Large intestine (tissue), 3 donors: ENCODE measurements at regions not wholly inside any gene's neighbourhood (a gene's known extent, or its start where the extent isn't known, plus 50 kb on each side); places are given as distances from the start of the nearest gene placed in this dataset.
"Not testable (repeated sequence)": the region's sequence is repeated elsewhere in the genome, so short reads cannot be mapped to it uniquely, and the experiment has no call there.

Experiments
- DNase-seq, 2 donors: peaks; one replicate each; pipeline versions ENCODE4 v3.0.0 to v3.0.0-alpha.2; 2013
- H3K27ac ChIP-seq: one replicate; pipeline ENCODE4 v1.5.1; 2013; ENCODE audit warnings: low read length
- H3K27me3 ChIP-seq: 2 replicates; pipeline ENCODE4 v1.6.1; 2013; ENCODE audit warnings: low read length; ENCODE audit not compliant: control insufficient read depth, insufficient read depth
- H3K36me3 ChIP-seq: 2 replicates; pipeline ENCODE4 v1.6.1; 2013; ENCODE audit warnings: low read length; ENCODE audit not compliant: control insufficient read depth, insufficient read depth
- H3K4me1 ChIP-seq: one replicate; pipeline ENCODE4 v1.6.1; 2013; ENCODE audit warnings: low read length; ENCODE audit not compliant: control insufficient read depth, insufficient read depth
- H3K4me3 ChIP-seq: one replicate; pipeline ENCODE4 v1.5.1; 2013; ENCODE audit warnings: low read length
- H3K9me3 ChIP-seq: one replicate; pipeline ENCODE4 v1.6.1; 2013; ENCODE audit warnings: mild to moderate bottlenecking, low read depth, low read length, moderate library complexity; ENCODE audit not compliant: control insufficient read depth
- WGBS: methylation state at CpG from one replicate; pipeline ENCODE4 v1.1.5; 2013; ENCODE audit warnings: low lambda C conversion rate; ENCODE audit not compliant: insufficient coverage; 5-methylcytosine and 5-hydroxymethylcytosine counted together

DNA sequence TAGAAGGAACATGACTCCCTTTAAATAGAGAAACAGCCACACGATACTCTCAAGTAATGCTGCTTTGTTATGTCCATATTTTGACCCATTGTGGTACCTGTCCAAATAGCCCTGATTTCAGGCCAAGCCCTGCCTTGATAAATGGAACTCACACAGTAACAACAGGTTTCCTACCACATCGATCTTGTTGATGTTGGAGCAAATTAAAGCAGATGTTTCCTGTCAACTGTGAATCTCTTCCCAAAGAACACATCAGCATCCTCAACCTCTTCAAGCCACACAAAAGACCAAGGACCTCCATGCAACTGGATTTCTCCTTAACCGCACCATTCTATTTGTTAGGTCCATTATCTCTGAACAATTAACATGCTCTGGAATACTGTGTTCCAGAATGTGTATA is 109.5 kb downstream of the FOXD4L6 start:
- WGBS = no CpG with 5 or more reads among the region's 3 CpGs
- not testable (repeated sequence) for H3K9me3 ChIP-seq, H3K27me3 ChIP-seq, H3K27ac ChIP-seq, H3K4me1 ChIP-seq, DNase-seq, H3K4me3 ChIP-seq, H3K36me3 ChIP-seq

DNA sequence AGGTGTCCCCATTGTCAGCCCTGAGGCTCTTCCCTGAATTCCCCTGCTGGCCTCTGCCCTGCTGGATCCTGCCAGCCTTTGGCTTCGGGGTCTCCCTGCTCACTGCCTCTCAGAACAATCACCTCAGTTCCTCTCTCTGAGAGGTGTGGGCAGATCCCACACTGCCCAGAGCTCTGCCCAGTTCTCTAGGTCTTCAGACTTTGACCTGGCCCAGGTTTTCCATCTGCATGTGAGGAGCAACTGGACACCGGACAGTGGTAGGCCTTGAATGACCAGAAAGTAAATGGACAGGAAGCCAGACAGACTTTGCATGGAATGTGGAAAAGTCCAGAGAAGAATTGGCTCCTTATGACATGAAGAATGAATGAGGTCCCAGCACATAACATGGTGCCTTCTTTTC is 111.8 kb downstream of the FOXD4L6 start:
- not testable (repeated sequence) for H3K4me3 ChIP-seq, H3K27ac ChIP-seq, DNase-seq, H3K4me1 ChIP-seq, H3K36me3 ChIP-seq, H3K27me3 ChIP-seq, H3K9me3 ChIP-seq
- whole genome bisulfite sequencing = no CpG with 5 or more reads among the region's 2 CpGs

DNA sequence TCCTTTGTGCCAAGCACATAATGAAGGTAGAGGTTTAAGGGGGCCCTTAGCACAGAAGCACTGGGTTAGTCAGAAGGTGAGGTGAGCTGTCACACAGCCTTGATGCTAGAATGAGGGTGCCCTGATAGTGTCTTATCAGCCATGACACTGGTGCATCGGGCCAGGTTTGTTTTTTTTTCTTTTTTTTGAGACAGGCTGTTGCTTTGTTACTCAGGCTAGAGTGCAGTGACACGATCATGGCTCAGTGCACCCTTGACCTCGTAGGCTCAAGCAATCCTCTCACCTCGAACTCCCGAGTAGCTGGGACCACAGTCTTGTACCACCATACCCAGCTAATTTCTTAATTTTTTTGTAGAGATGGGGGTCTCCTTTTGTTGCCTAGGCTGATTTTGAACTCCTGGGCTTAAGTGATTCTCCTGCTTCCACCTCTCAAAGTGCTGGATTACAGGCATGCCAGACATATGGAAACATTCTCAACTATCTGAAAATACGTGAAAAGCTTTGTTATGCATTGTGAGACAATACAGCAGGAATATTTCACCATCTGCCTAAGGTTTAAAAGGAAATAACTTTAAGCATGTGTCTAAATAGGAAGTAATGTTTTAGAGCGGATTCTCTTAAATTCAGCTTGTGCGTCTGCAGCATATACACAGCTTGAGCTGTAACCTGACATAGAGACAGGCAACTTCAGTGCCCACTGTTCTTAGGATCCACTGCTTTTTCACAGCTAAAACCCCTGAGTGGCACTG is 128.4 kb downstream of the FOXD4L6 start:
- not testable (repeated sequence) for H3K4me3 ChIP-seq, DNase-seq, H3K27ac ChIP-seq, H3K9me3 ChIP-seq, H3K27me3 ChIP-seq, H3K4me1 ChIP-seq, H3K36me3 ChIP-seq
- 90% methylated on average over 2 of the region's 8 CpGs for WGBS

DNA sequence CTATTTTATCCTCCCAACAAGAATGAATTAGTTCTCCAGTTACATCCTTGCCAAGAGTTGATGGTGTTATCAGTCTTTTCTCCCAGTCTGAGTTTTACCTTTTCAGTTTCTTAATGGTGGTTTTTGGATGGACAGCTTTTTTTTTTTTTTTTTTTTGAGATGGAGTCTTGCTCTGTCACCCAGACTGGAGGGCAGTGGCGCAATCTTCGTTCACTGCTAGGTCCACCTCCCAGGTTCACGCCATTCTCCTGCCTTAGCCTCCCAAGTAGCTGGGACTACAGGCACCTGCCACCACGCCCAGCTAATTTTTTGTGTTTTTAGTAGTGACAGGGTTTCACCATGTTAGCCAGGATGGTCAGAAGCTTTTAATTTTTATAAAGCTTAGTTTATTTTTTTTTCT is 133.0 kb downstream of the FOXD4L6 start:
- not testable (repeated sequence) for H3K27ac ChIP-seq, H3K4me3 ChIP-seq, H3K36me3 ChIP-seq, H3K4me1 ChIP-seq, H3K27me3 ChIP-seq, DNase-seq, H3K9me3 ChIP-seq
- WGBS = 83% methylated on average over 1 of the region's 4 CpGs

DNA sequence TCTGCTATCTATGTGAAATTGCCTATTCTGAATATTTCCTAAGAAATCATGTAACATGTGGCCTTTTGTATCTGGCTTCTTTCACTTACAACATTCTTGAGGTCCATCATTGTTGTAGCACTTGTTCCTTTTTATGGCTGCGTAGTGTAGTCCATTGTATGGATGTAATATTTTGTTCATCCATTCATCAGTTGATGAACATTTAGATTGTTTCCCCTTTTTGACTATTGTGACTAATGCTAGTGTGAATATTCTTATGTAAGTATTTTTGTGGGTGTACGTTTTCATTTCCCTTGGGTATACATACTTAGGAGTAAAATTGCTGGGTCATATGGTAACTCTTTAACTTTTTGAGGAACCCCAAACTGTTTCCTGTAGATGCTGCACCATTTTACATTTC is 134.6 kb downstream of the FOXD4L6 start:
- H3K36me3 ChIP-seq, H3K27ac ChIP-seq, H3K4me3 ChIP-seq, H3K9me3 ChIP-seq, H3K27me3 ChIP-seq, DNase-seq, H3K4me1 ChIP-seq: not testable (repeated sequence)
- WGBS = 82% methylated on average over 2 of the region's 2 CpGs

DNA sequence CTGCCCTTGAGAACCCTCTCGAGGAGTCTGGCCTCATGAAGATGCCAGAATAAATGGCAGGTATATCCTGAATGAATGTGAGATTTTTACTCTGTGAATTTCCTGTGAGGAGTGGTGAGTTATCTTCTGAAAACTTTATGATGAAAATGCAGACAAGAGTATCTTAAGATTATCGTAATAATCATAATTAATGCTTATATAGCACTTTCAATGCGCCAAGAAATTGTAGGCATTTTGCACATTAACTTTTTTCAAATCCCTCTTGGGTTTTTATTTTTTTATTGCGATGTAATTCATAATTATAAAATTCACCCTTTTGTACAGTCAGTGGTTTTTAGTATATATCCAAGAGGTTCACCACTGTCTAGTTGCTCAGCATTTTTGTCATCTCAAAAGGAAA is 135.1 kb downstream of the FOXD4L6 start:
- H3K27ac ChIP-seq, H3K4me1 ChIP-seq, DNase-seq, H3K9me3 ChIP-seq, H3K36me3 ChIP-seq, H3K4me3 ChIP-seq, H3K27me3 ChIP-seq: not testable (repeated sequence)
- 100% methylated on average over 3 of the region's 4 CpGs for WGBS

DNA sequence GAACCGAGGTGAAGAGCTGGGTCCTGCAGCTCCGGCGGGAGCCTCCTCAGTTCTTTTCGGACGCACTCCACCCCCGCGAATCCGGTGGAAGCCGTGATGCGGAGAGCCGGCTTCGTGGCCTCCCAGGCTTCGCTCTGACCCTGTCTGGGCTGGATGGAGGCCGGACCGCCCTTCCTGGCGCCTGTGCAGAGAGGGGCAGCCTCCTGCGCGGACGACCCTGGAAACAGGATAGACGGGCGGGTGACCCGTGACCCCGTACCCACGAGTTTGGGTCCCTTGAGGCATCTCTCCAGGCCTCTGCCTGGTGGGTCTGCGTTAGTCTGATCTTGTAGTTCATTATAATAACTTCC is 136.0 kb downstream of the FOXD4L6 start:
- not testable (repeated sequence) for H3K4me1 ChIP-seq, H3K36me3 ChIP-seq, H3K27me3 ChIP-seq, H3K9me3 ChIP-seq
- peak; percentile 63 to 82 for DNase-seq
- H3K4me3 ChIP-seq = peak overlapping the region; percentile 82
- 0% methylated on average over 1 of the region's 25 CpGs for WGBS
- peak overlapping the region; percentile 87 for H3K27ac ChIP-seq

DNA sequence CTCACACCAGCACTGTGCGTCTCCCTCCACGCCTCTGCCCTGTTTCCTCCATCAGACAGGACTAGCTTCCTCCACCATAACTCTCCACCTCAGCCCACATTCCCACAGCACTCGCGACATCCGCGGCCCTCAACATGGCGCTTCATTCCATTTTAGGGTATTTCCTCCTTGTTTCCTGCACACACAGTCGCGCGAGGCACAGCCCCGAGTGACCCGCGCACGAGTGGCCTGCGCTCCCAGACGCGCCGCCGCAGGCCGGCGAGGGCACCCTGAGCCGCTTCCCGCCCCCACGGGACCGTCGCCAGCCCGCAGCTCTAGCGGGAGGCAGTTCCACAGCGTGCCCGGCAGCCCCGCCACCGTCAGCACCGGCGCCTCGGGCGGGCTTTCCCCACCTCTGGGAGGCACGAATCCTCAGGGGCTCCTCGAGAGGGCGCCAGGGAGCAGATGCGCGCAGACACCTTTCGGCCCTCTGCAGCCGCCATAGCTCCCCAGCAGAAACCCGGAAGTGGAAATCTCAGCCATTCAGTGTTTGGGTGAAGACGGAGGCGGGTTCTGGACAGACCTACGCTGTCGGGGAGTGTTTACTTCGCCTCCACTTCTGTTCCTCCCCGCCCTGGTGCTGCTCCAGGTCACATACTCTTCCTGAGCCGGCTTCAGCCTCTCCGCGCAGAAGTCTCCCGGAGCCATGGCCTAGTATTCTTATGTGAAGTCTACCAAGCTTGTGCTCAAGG is 136.6 kb downstream of the FOXD4L6 start:
- H3K4me1 ChIP-seq, H3K9me3 ChIP-seq, H3K36me3 ChIP-seq, H3K27me3 ChIP-seq: not testable (repeated sequence)
- peak; percentile 98 to 99 for DNase-seq
- Histone ChIP-seq H3K4me3 (peak overlapping the region; percentile 82), H3K27ac (peak overlapping the region; percentile 87)
- 0% methylated on average over 2 of the region's 54 CpGs for WGBS

DNA sequence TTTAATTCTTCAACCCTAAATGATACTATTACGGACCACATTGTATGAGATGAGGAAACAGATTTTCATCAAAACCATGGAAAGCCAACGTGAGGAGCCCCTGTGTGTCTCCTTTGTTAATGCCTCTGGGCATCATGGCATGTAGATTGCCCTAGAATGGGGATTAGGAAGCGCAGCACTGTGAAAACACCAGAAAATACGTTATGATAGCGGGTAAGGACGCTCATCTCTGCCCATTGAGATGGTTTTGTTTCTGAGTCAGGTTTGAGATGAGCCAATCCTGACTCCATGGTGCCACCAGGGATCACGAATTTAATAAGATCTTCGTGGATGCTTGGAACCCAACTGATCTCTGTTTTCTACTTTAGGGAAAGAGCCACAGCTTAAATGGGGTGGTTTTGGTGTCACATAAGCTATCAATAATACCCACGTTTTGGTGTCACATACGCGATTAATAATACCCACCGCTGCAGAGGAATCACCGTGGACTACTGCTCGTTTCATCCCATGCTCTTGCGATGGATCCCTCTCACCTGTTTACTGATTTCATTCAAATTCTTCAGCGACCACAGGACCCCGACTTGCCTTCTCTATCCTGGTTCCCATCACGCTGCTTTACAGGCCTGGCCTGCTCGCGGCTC is 137.3 kb downstream of the FOXD4L6 start:
- H3K4me1 ChIP-seq, DNase-seq, H3K27me3 ChIP-seq, H3K9me3 ChIP-seq, H3K36me3 ChIP-seq: not testable (repeated sequence)
- 46% methylated on average over 12 of the region's 20 CpGs for WGBS
- Histone ChIP-seq H3K4me3 (peak overlapping the region; percentile 82), H3K27ac (peak overlapping the region; percentile 87)

DNA sequence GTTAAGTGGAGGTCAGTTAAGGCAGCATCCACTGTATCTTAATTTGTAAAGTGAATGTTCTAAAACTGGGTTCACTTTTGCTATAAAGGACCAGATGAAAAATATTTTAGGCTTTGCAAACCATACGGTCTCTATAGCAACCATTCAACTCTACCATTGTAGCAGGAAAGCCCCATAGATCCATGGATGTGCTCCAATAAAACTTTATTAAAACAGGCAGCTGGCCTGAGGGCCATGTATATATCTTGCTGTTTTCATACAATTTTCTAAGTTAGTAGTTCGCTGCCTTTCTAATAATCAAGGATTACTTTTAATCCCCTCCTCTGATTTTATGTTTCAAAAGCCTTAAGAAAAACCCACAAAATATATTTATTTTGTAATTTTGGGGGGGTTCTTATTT is 142.1 kb downstream of the FOXD4L6 start:
- WGBS = 85% methylated on average over 2 of the region's 2 CpGs
- H3K27ac ChIP-seq, H3K4me3 ChIP-seq, H3K27me3 ChIP-seq, H3K9me3 ChIP-seq, DNase-seq, H3K4me1 ChIP-seq, H3K36me3 ChIP-seq: not testable (repeated sequence)
